GM12878 (cell line): ENCODE measurements at regions not wholly inside any gene's neighbourhood (a gene's known extent, or its start where the extent isn't known, plus 50 kb on each side); places are given as distances from the start of the nearest gene placed in this dataset.

ENCODE experiments used
- ASH2L ChIP-seq: fragments of 300-600, 200-600 bp; sonication (generic); IDR thresholded peaks from 2 replicates; pipeline ENCODE4 v1.6.1; 2017; ENCODE audit warnings: low read depth, mild to moderate bottlenecking, borderline replicate concordance
- BHLHE40 ChIP-seq, 2 experiments: fragments of 450-650 bp in 1 of 2; IDR thresholded peaks; 2 replicates each; pipeline ENCODE4 v1.6.1; 2011 to 2017; ENCODE audit warnings: low read depth in 2 of 2, borderline replicate concordance in 1 of 2, improper control_type of control experiment in 1 of 2, low read length in 1 of 2, mild to moderate bottlenecking in 1 of 2
- CBFB ChIP-seq: IDR thresholded peaks from 2 replicates; pipeline ENCODE4 v1.6.1; 2016; ENCODE audit warnings: antibody characterized with exemption, low read depth
- CEBPB ChIP-seq, 2 experiments: fragments of 150-350 bp in 1 of 2; IDR thresholded peaks; 2 replicates each; pipeline ENCODE4 v1.6.1; 2012 to 2014; ENCODE audit warnings: low read depth in 2 of 2, low read length in 2 of 2, borderline replicate concordance in 1 of 2, inconsistent platforms in 1 of 2
- CHD1 ChIP-seq: IDR thresholded peaks from 2 replicates; pipeline ENCODE4 v1.6.1; 2012; ENCODE audit warnings: low read depth, low read length, improper control_type of control experiment
- EED ChIP-seq: sonication (generic); IDR thresholded peaks from 2 replicates; pipeline ENCODE4 v1.6.1; 2016; ENCODE audit warnings: antibody characterized with exemption, low read depth
- EZH2 ChIP-seq: IDR thresholded peaks from 2 replicates; pipeline ENCODE4 v1.6.1; 2012; ENCODE audit warnings: low read depth, mild to moderate bottlenecking, control low read depth, inconsistent platforms, low read length, borderline replicate concordance; ENCODE audit not compliant: control insufficient read depth
- IKZF2 ChIP-seq, 2 experiments: fragments of 450-650 bp; IDR thresholded peaks; 2 replicates each; pipeline ENCODE4 v1.6.1; 2017; ENCODE audit warnings: mild to moderate bottlenecking in 2 of 2, moderate library complexity in 2 of 2
- JUNB ChIP-seq: IDR thresholded peaks from 2 replicates; pipeline ENCODE4 v1.6.1; 2016; ENCODE audit warnings: antibody characterized with exemption, mild to moderate bottlenecking
- MTA2 ChIP-seq: fragments of 450-650 bp; IDR thresholded peaks from 2 replicates; pipeline ENCODE4 v1.6.1; 2016; ENCODE audit warnings: low read depth, mild to moderate bottlenecking, moderate library complexity
- NBN ChIP-seq: fragments of 450-650 bp; IDR thresholded peaks from 2 replicates; pipeline ENCODE4 v1.6.1; 2016
- NFXL1 ChIP-seq: fragments of 450-650 bp; IDR thresholded peaks from 2 replicates; pipeline ENCODE4 v1.6.1; 2017; ENCODE audit warnings: antibody characterized with exemption, mild to moderate bottlenecking, borderline replicate concordance
- NFYB ChIP-seq: IDR thresholded peaks from 2 replicates; pipeline ENCODE4 v1.6.1; 2011; ENCODE audit warnings: low read depth, mild to moderate bottlenecking, low read length, improper control_type of control experiment, moderate library complexity; ENCODE audit not compliant: insufficient read depth
- NR2C2 ChIP-seq: IDR thresholded peaks from 2 replicates; pipeline ENCODE4 v1.6.1; 2011; ENCODE audit warnings: borderline replicate concordance, low read depth; ENCODE audit not compliant: control insufficient read depth, insufficient read length
- PML ChIP-seq: IDR thresholded peaks from 2 replicates; pipeline ENCODE4 v1.6.1; 2012; ENCODE audit warnings: low read length, inconsistent platforms
- RCOR1 ChIP-seq: conservative IDR thresholded peaks from 2 replicates; pipeline ENCODE4 v1.6.1; 2012; ENCODE audit warnings: low read depth, low read length, improper control_type of control experiment
- RELA ChIP-seq: fragments of 450-650 bp; IDR thresholded peaks from 2 replicates; pipeline ENCODE4 v1.8.0; 2014; ENCODE audit warnings: borderline replicate concordance; ENCODE audit not compliant: partially characterized antibody
- SRF ChIP-seq, 2 experiments: IDR thresholded peaks; 2 replicates each; pipeline ENCODE4 v1.6.1; 2011; ENCODE audit warnings: low read depth in 2 of 2, low read length in 2 of 2, mild to moderate bottlenecking in 1 of 2, moderate library complexity in 1 of 2
- SUZ12 ChIP-seq: fragments of 200-600 bp; sonication (generic); IDR thresholded peaks from one replicate; pipeline ENCODE4 v1.6.1; 2018; ENCODE audit warnings: antibody characterized with exemption, mild to moderate bottlenecking; ENCODE audit not compliant: unreplicated experiment
- TCF3 ChIP-seq: IDR thresholded peaks from 2 replicates; pipeline ENCODE4 v1.6.1; 2012; ENCODE audit warnings: low read depth, mild to moderate bottlenecking, low read length, borderline replicate concordance; ENCODE audit not compliant: insufficient read depth
- YY1 ChIP-seq: IDR thresholded peaks from 2 replicates; pipeline ENCODE4 v1.6.1; 2011; ENCODE audit warnings: low read depth, mild to moderate bottlenecking, low read length
- ZNF622 ChIP-seq: fragments of 450-650 bp; IDR thresholded peaks from 2 replicates; pipeline ENCODE4 v1.6.1; 2017; ENCODE audit warnings: mild to moderate bottlenecking, inconsistent platforms
- TF ChIP-seq, protein P1 (sequence below): IDR thresholded peaks from 2 replicates; pipeline ENCODE4 v1.6.1; 2011; ENCODE audit warnings: borderline replicate concordance, low read depth, mild to moderate bottlenecking, moderate library complexity, low read length; ENCODE audit not compliant: insufficient read depth, poor library complexity, severe bottlenecking
- TF ChIP-seq, protein P2 (sequence below): fragments of 450-650 bp; IDR thresholded peaks from 2 replicates; pipeline ENCODE4 v1.6.1; 2016; ENCODE audit warnings: mild to moderate bottlenecking
- TF ChIP-seq, protein P3 (sequence below): fragments of 450-650 bp; IDR thresholded peaks from 2 replicates; pipeline ENCODE4 v1.6.1; 2017; ENCODE audit warnings: mild to moderate bottlenecking, low read depth, inconsistent platforms; ENCODE audit not compliant: poor library complexity, severe bottlenecking
- TF ChIP-seq, protein P4 (sequence below): fragments of 450-650 bp; IDR thresholded peaks from 2 replicates; pipeline ENCODE4 v1.6.1; 2017; ENCODE audit warnings: borderline replicate concordance

DNA sequence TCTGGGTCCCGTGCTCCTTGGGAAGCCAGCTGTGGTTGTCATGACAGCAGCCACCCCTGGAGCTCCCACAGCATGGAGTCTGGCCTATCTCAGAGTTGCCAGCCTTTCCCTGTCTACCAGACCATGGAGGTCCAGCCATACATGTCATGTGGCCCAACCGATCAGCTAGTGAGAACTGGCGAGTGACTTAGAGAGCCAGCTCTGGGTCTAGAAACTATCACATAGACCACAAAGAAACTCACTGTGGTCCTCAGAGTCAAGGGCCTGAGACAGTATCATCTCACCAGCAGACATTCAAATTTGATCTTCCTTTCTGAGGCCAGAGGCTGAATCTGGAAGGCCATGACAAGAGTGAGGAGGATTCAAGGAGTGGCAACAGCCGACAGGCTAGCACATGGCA lies 223.3 kb upstream of the GPR26 start (continued):
- TF ChIP-seq RELA (no peak), NFYB (no peak), SRF (IDR thresholded peaks at IDR 0.05; ENCODE audit: low read depth in 2 of 2, low read length in 2 of 2) (no peak), YY1 (no peak), IKZF2 (IDR thresholded peaks at IDR 0.05) (peak in 1 of 2 experiments; percentile 16; a peak in 1 of 4 replicates), CEBPB (IDR thresholded peaks at IDR 0.05; ENCODE audit: borderline replicate concordance in 1 of 2, low read depth in 2 of 2, low read length in 2 of 2) (no peak), EED (no peak), NR2C2 (no peak), RCOR1 (no peak), ZNF622 (no peak), PML (no peak), NFXL1 (no peak), JUNB (no peak), MTA2 (no peak), NBN (no peak), ASH2L (no peak), BHLHE40 (IDR thresholded peaks at IDR 0.05; ENCODE audit: borderline replicate concordance in 1 of 2, low read depth in 2 of 2, low read length in 1 of 2) (peak; percentile 32 to 55; a peak in 2 of 4 replicates), TCF3 (no peak), EZH2 (no peak), CHD1 (no peak), SUZ12 (no peak), CBFB (0 out of 2 replicates have a peak, but pooled peaks have one; percentile 37)
- TF ChIP-seq, protein P1, sequence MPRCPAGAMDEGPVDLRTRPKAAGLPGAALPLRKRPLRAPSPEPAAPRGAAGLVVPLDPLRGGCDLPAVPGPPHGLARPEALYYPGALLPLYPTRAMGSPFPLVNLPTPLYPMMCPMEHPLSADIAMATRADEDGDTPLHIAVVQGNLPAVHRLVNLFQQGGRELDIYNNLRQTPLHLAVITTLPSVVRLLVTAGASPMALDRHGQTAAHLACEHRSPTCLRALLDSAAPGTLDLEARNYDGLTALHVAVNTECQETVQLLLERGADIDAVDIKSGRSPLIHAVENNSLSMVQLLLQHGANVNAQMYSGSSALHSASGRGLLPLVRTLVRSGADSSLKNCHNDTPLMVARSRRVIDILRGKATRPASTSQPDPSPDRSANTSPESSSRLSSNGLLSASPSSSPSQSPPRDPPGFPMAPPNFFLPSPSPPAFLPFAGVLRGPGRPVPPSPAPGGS, result peak; percentile 41
- TF ChIP-seq, protein P2, sequence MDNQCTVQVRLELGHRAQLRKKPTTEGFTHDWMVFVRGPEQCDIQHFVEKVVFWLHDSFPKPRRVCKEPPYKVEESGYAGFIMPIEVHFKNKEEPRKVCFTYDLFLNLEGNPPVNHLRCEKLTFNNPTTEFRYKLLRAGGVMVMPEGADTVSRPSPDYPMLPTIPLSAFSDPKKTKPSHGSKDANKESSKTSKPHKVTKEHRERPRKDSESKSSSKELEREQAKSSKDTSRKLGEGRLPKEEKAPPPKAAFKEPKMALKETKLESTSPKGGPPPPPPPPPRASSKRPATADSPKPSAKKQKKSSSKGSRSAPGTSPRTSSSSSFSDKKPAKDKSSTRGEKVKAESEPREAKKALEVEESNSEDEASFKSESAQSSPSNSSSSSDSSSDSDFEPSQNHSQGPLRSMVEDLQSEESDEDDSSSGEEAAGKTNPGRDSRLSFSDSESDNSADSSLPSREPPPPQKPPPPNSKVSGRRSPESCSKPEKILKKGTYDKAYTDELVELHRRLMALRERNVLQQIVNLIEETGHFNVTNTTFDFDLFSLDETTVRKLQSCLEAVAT, result no peak
- TF ChIP-seq, protein P3, sequence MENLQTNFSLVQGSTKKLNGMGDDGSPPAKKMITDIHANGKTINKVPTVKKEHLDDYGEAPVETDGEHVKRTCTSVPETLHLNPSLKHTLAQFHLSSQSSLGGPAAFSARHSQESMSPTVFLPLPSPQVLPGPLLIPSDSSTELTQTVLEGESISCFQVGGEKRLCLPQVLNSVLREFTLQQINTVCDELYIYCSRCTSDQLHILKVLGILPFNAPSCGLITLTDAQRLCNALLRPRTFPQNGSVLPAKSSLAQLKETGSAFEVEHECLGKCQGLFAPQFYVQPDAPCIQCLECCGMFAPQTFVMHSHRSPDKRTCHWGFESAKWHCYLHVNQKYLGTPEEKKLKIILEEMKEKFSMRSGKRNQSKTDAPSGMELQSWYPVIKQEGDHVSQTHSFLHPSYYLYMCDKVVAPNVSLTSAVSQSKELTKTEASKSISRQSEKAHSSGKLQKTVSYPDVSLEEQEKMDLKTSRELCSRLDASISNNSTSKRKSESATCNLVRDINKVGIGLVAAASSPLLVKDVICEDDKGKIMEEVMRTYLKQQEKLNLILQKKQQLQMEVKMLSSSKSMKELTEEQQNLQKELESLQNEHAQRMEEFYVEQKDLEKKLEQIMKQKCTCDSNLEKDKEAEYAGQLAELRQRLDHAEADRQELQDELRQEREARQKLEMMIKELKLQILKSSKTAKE, result peak; percentile 74
- TF ChIP-seq, protein P4, sequence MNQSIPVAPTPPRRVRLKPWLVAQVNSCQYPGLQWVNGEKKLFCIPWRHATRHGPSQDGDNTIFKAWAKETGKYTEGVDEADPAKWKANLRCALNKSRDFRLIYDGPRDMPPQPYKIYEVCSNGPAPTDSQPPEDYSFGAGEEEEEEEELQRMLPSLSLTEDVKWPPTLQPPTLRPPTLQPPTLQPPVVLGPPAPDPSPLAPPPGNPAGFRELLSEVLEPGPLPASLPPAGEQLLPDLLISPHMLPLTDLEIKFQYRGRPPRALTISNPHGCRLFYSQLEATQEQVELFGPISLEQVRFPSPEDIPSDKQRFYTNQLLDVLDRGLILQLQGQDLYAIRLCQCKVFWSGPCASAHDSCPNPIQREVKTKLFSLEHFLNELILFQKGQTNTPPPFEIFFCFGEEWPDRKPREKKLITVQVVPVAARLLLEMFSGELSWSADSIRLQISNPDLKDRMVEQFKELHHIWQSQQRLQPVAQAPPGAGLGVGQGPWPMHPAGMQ, result no peak
